Glomerular visceral epithelial cell (primary cell): ENCODE measurements at regions not wholly inside any gene's neighbourhood (a gene's known extent, or its start where the extent isn't known, plus 50 kb on each side); places are given as distances from the start of the nearest gene placed in this dataset.
"Not testable (repeated sequence)": the region's sequence is repeated elsewhere in the genome, so short reads cannot be mapped to it uniquely, and the experiment has no call there.

Source experiments
- DNase-seq: peaks from one replicate; pipeline ENCODE4 v3.0.0-alpha.2; 2016; ENCODE audit errors: extremely low spot score

- no peak for DNase-seq
Observed at GRCh38 chr3:115388166-115388565, 235.1 kb upstream of the GAP43 start.

- no peak for DNase-seq
Observed at GRCh38 chr3:115388811-115389210, 234.5 kb upstream of the GAP43 start.

- no peak for DNase-seq
Observed at GRCh38 chr3:115396801-115397200, 226.5 kb upstream of the GAP43 start.

- DNase-seq = no peak
Observed at GRCh38 chr3:115397433-115397832, 225.9 kb upstream of the GAP43 start.

- no peak for DNase-seq
Observed at GRCh38 chr3:115398506-115398905, 224.8 kb upstream of the GAP43 start.

GRCh38 chr3:115399750-115400149, 223.6 kb upstream of the GAP43 start:
- DNase-seq = no peak

GRCh38 chr3:115401298-115401697, 222.0 kb upstream of the GAP43 start:
- peak; percentile 35 for DNase-seq

GRCh38 chr3:115401851-115402501, 221.3 kb upstream of the GAP43 start:
- DNase-seq = peak; percentile 59

GRCh38 chr3:115402651-115403050, 220.7 kb upstream of the GAP43 start:
- DNase-seq = no peak

- DNase-seq = no peak
Observed at GRCh38 chr3:115403786-115404185, 219.5 kb upstream of the GAP43 start.

GRCh38 chr3:115409596-115409995, 213.7 kb upstream of the GAP43 start:
- no peak for DNase-seq

GRCh38 chr3:115414610-115415009, 208.7 kb upstream of the GAP43 start:
- DNase-seq = not testable (repeated sequence)

GRCh38 chr3:115415246-115415996, 207.9 kb upstream of the GAP43 start:
- DNase-seq = no peak

- no peak for DNase-seq
Observed at GRCh38 chr3:115418583-115418982, 204.7 kb upstream of the GAP43 start.

- no peak for DNase-seq
Observed at GRCh38 chr3:115420086-115420485, 203.2 kb upstream of the GAP43 start.

GRCh38 chr3:115423170-115423569, 200.1 kb upstream of the GAP43 start:
- DNase-seq = no peak

- no peak for DNase-seq
Observed at GRCh38 chr3:115428841-115429240, 194.5 kb upstream of the GAP43 start.

GRCh38 chr3:115436767-115437301, 186.5 kb upstream of the GAP43 start:
- peak; percentile 84 for DNase-seq

- no peak for DNase-seq
Observed at GRCh38 chr3:115438799-115439198, 184.5 kb upstream of the GAP43 start.

- DNase-seq = no peak
Observed at GRCh38 chr3:115445559-115445958, 177.8 kb upstream of the GAP43 start.

GRCh38 chr3:115448851-115449250, 174.5 kb upstream of the GAP43 start:
- DNase-seq = no peak

GRCh38 chr3:115450036-115450435, 173.3 kb upstream of the GAP43 start:
- no peak for DNase-seq

GRCh38 chr3:115464036-115464435, 159.3 kb upstream of the GAP43 start:
- no peak for DNase-seq
